NCI-H187 treated with DMSO at 0.1 percent for 48 hours (cell line): ENCODE measurements at regions not wholly inside any gene's neighbourhood (a gene's known extent, or its start where the extent isn't known, plus 50 kb on each side); places are given as distances from the start of the nearest gene placed in this dataset.
"Not testable (repeated sequence)": the region's sequence is repeated elsewhere in the genome, so short reads cannot be mapped to it uniquely, and the experiment has no call there.

ENCODE experiments used
- DNase-seq: peaks from one replicate; lab custom pipeline; 2025; lab: John Stamatoyannopoulos, UW

GRCh38 chr7:152949253-152949652, 189.7 kb downstream of the ACTR3B start:
- DNase-seq: no peak

- no peak for DNase-seq
These were observed 190.2 kb downstream of the ACTR3B start for GRCh38 chr7:152949790-152950189.

GRCh38 chr7:152956006-152956405, 196.5 kb downstream of the ACTR3B start:
- DNase-seq: no peak

GRCh38 chr7:152959610-152960009, 200.1 kb downstream of the ACTR3B start:
- DNase-seq: no peak

GRCh38 chr7:152961796-152962195, 202.2 kb downstream of the ACTR3B start:
- not testable (repeated sequence) for DNase-seq

- no peak for DNase-seq
These were observed 206.6 kb downstream of the ACTR3B start for GRCh38 chr7:152966189-152966588.

GRCh38 chr7:152967958-152968357, 208.4 kb downstream of the ACTR3B start:
- no peak for DNase-seq

- no peak for DNase-seq
These were observed 209.0 kb downstream of the ACTR3B start for GRCh38 chr7:152968514-152968913.

GRCh38 chr7:152969335-152969734, 209.8 kb downstream of the ACTR3B start:
- no peak for DNase-seq

GRCh38 chr7:152969839-152970238, 210.3 kb downstream of the ACTR3B start:
- DNase-seq: no peak

GRCh38 chr7:152970481-152970880, 210.9 kb downstream of the ACTR3B start:
- no peak for DNase-seq

GRCh38 chr7:152974577-152974976, 215.0 kb downstream of the ACTR3B start:
- DNase-seq: no peak

GRCh38 chr7:152975076-152975475, 215.5 kb downstream of the ACTR3B start:
- DNase-seq: no peak

- DNase-seq: no peak
These were observed 219.8 kb downstream of the ACTR3B start for GRCh38 chr7:152979376-152979775.

- DNase-seq: no peak
These were observed 224.9 kb downstream of the ACTR3B start for GRCh38 chr7:152984421-152984820.

- no peak for DNase-seq
These were observed 226.8 kb downstream of the ACTR3B start for GRCh38 chr7:152986376-152986775.

GRCh38 chr7:152987656-152988055, 228.1 kb downstream of the ACTR3B start:
- no peak for DNase-seq

- no peak for DNase-seq
These were observed 230.4 kb downstream of the ACTR3B start for GRCh38 chr7:152989889-152990380.

GRCh38 chr7:152998420-152998819, 238.9 kb downstream of the ACTR3B start:
- no peak for DNase-seq

GRCh38 chr7:153002115-153002514, 242.6 kb downstream of the ACTR3B start:
- no peak for DNase-seq

- no peak for DNase-seq
These were observed 243.0 kb downstream of the ACTR3B start for GRCh38 chr7:153002572-153002971.

- no peak for DNase-seq
These were observed 244.8 kb downstream of the ACTR3B start for GRCh38 chr7:153004341-153004740.

- DNase-seq: no peak
These were observed 246.3 kb downstream of the ACTR3B start for GRCh38 chr7:153005750-153006435.

GRCh38 chr7:153006452-153006851, 246.9 kb downstream of the ACTR3B start:
- no peak for DNase-seq
